ENCODE measurements at regions not wholly inside any gene's neighbourhood (a gene's known extent, or its start where the extent isn't known, plus 50 kb on each side); places are given as distances from the start of the nearest gene placed in this dataset.

- H3K27ac Mint-ChIP-seq, result no peak overlapping the region
- H3K9me3 Mint-ChIP-seq, result peaks cover 5 to 32% (median 14%) of the 10 kb centered on the region in 7 donors
- H3K4me3 Mint-ChIP-seq, result no peak overlapping the region
- H3K27me3 Mint-ChIP-seq, result peaks cover 21 to 30% (median 24%) of the 10 kb centered on the region in 3 donors
- ATAC-seq (ENCODE audit: low read depth in 2 of 2) (no peak), DNase-seq (no peak)
- no peaks in the 10 kb centered on the region for H3K4me1 Mint-ChIP-seq
- no peaks in the 10 kb centered on the region for H3K36me3 Mint-ChIP-seq
These were observed 656.7 kb downstream of the MED13L start for GRCh38 chr12:115620816-115621215.

GRCh38 chr12:115619889-115620288, 657.6 kb downstream of the MED13L start:
- Mint-ChIP-seq H3K36me3 (no peaks in the 10 kb centered on the region), H3K27ac (no peak overlapping the region), H3K27me3 (peaks cover 21 to 30% (median 21%) of the 10 kb centered on the region in 3 donors)

GRCh38 chr12:115619061-115619460, 658.4 kb downstream of the MED13L start:
- Mint-ChIP-seq H3K9me3 (peaks cover 5 to 20% (median 9%) of the 10 kb centered on the region in 7 donors), H3K4me1 (no peaks in the 10 kb centered on the region), H3K4me3 (no peak overlapping the region), H3K27ac (no peak overlapping the region), H3K27me3 (peaks cover 16 to 30% (median 18%) of the 10 kb centered on the region in 3 donors), H3K36me3 (no peaks in the 10 kb centered on the region)
- DNase-seq (no peak), ATAC-seq (ENCODE audit: low read depth in 2 of 2) (no peak)

More at GRCh38 chr12:115619889-115620288, 657.6 kb downstream of the MED13L start:
- Mint-ChIP-seq H3K4me1 (no peaks in the 10 kb centered on the region), H3K4me3 (no peak overlapping the region), H3K9me3 (peaks cover 5 to 28% (median 11%) of the 10 kb centered on the region in 7 donors)
- no peak for ATAC-seq (ENCODE audit: low read depth in 2 of 2)
- DNase-seq, result no peak

- H3K4me3 Mint-ChIP-seq, result no peak overlapping the region
- ATAC-seq (ENCODE audit: low read depth in 2 of 2) (no peak), DNase-seq (no peak)
- H3K4me1 Mint-ChIP-seq, result no peaks in the 10 kb centered on the region
- no peaks in the 10 kb centered on the region for H3K36me3 Mint-ChIP-seq
- H3K27me3 Mint-ChIP-seq, result peaks cover 11 to 30% (median 11%) of the 10 kb centered on the region in 3 donors
- H3K27ac Mint-ChIP-seq, result peak overlapping the region in 1 of 6 donors; percentile 16
- peaks cover 5 to 24% (median 9%) of the 10 kb centered on the region in 7 donors for H3K9me3 Mint-ChIP-seq
These were observed 659.4 kb downstream of the MED13L start for GRCh38 chr12:115618105-115618504.

GRCh38 chr12:115617391-115617790, 660.1 kb downstream of the MED13L start:
- ATAC-seq (ENCODE audit: low read depth in 2 of 2) (no peak), DNase-seq (no peak)
- no peak overlapping the region for H3K4me3 Mint-ChIP-seq
- H3K27ac Mint-ChIP-seq, result no peak overlapping the region
- H3K9me3 Mint-ChIP-seq, result peaks cover 5 to 25% (median 9%) of the 10 kb centered on the region in 7 donors
- H3K27me3 Mint-ChIP-seq, result peaks cover 11 to 29% (median 11%) of the 10 kb centered on the region in 3 donors
- no peaks in the 10 kb centered on the region for H3K4me1 Mint-ChIP-seq
- no peaks in the 10 kb centered on the region for H3K36me3 Mint-ChIP-seq

GRCh38 chr12:115611477-115611876, 666.0 kb downstream of the MED13L start:
- peaks cover 0 to 14% (median under 1%) of the 10 kb centered on the region in 3 donors for H3K27me3 Mint-ChIP-seq
- H3K27ac Mint-ChIP-seq, result no peak overlapping the region
- H3K9me3 Mint-ChIP-seq, result peaks cover 0 to 12% (median 4%) of the 10 kb centered on the region in 7 donors
- no peaks in the 10 kb centered on the region for H3K4me1 Mint-ChIP-seq
- no peaks in the 10 kb centered on the region for H3K36me3 Mint-ChIP-seq
- H3K4me3 Mint-ChIP-seq, result no peak overlapping the region
- ATAC-seq (ENCODE audit: low read depth in 2 of 2) (no peak), DNase-seq (no peak)

- H3K4me1 Mint-ChIP-seq, result no peaks in the 10 kb centered on the region
- H3K27me3 Mint-ChIP-seq, result peaks cover 4 to 29% (median 16%) of the 10 kb centered on the region in 3 donors
These were observed 668.1 kb downstream of the MED13L start for GRCh38 chr12:115609347-115609746.

GRCh38 chr12:115606040-115606439, 671.5 kb downstream of the MED13L start:
- peaks cover 13 to 28% (median 28%) of the 10 kb centered on the region in 3 donors for H3K27me3 Mint-ChIP-seq
- H3K4me3 Mint-ChIP-seq, result no peak overlapping the region
- peaks cover 0 to 8% (median 4%) of the 10 kb centered on the region in 7 donors for H3K9me3 Mint-ChIP-seq
- DNase-seq (no peak), ATAC-seq (ENCODE audit: low read depth in 2 of 2) (no peak)
- H3K27ac Mint-ChIP-seq, result no peak overlapping the region
- no peaks in the 10 kb centered on the region for H3K36me3 Mint-ChIP-seq
- H3K4me1 Mint-ChIP-seq, result no peaks in the 10 kb centered on the region

More at GRCh38 chr12:115609347-115609746, 668.1 kb downstream of the MED13L start:
- Mint-ChIP-seq H3K9me3 (peaks cover 0 to 15% (median 5%) of the 10 kb centered on the region in 7 donors), H3K36me3 (no peaks in the 10 kb centered on the region), H3K27ac (no peak overlapping the region), H3K4me3 (no peak overlapping the region)
- DNase-seq (no peak), ATAC-seq (ENCODE audit: low read depth in 2 of 2) (no peak)

- peaks cover 0 to 8% (median 0%) of the 10 kb centered on the region in 3 donors for H3K4me1 Mint-ChIP-seq
- no peak overlapping the region for H3K27ac Mint-ChIP-seq
- DNase-seq, result no peak
- H3K36me3 Mint-ChIP-seq, result peaks cover 0 to 13% of the 10 kb centered on the region in 2 donors
- ATAC-seq (ENCODE audit: low read depth in 2 of 2), result no peak
- no peak overlapping the region for H3K4me3 Mint-ChIP-seq
- H3K9me3 Mint-ChIP-seq, result peaks cover 0 to 9% (median 4%) of the 10 kb centered on the region in 7 donors
- peaks cover 23 to 43% (median 41%) of the 10 kb centered on the region in 3 donors for H3K27me3 Mint-ChIP-seq
These were observed 678.4 kb downstream of the MED13L start for GRCh38 chr12:115598871-115599811.

GRCh38 chr12:115597157-115597712, 680.3 kb downstream of the MED13L start:
- Mint-ChIP-seq H3K4me1 (peaks cover 0 to 8% (median 0%) of the 10 kb centered on the region in 3 donors), H3K27ac (no peak overlapping the region), H3K4me3 (no peak overlapping the region), H3K27me3 (peaks cover 23 to 43% (median 40%) of the 10 kb centered on the region in 3 donors), H3K36me3 (peaks cover 0 to 13% of the 10 kb centered on the region in 2 donors), H3K9me3 (peaks cover 0 to 9% (median 4%) of the 10 kb centered on the region in 7 donors)
- DNase-seq, result no peak
- no peak for ATAC-seq (ENCODE audit: low read depth in 2 of 2)

GRCh38 chr12:115588131-115588530, 689.4 kb downstream of the MED13L start:
- Mint-ChIP-seq H3K27ac (no peak overlapping the region), H3K4me1 (no peaks in the 10 kb centered on the region), H3K27me3 (peaks cover 9 to 22% (median 9%) of the 10 kb centered on the region in 3 donors), H3K9me3 (peaks cover 0 to 9% (median 5%) of the 10 kb centered on the region in 7 donors), H3K4me3 (no peak overlapping the region), H3K36me3 (no peaks in the 10 kb centered on the region)
- DNase-seq (no peak), ATAC-seq (ENCODE audit: low read depth in 2 of 2) (no peak)

GRCh38 chr12:115584156-115584555, 693.3 kb downstream of the MED13L start:
- no peaks in the 10 kb centered on the region for H3K36me3 Mint-ChIP-seq
- DNase-seq (no peak), ATAC-seq (ENCODE audit: low read depth in 2 of 2) (no peak)
- no peaks in the 10 kb centered on the region for H3K4me1 Mint-ChIP-seq
- no peak overlapping the region for H3K27ac Mint-ChIP-seq
- H3K4me3 Mint-ChIP-seq, result no peak overlapping the region
- H3K27me3 Mint-ChIP-seq, result peaks cover 9 to 26% (median 17%) of the 10 kb centered on the region in 3 donors
- H3K9me3 Mint-ChIP-seq, result peaks cover 3 to 10% (median 5%) of the 10 kb centered on the region in 7 donors

- Mint-ChIP-seq H3K27me3 (peaks cover 9 to 26% (median 17%) of the 10 kb centered on the region in 3 donors), H3K9me3 (peaks cover 0 to 10% (median 5%) of the 10 kb centered on the region in 7 donors), H3K36me3 (no peaks in the 10 kb centered on the region), H3K4me1 (no peaks in the 10 kb centered on the region), H3K27ac (no peak overlapping the region), H3K4me3 (no peak overlapping the region)
- ATAC-seq (ENCODE audit: low read depth in 2 of 2), result no peak
- no peak for DNase-seq
These were observed 693.9 kb downstream of the MED13L start for GRCh38 chr12:115583591-115583990.

All from naive B cell (primary cell).